Mesothelial cell of epicardium (in vitro differentiated cells): ENCODE measurements at regions not wholly inside any gene's neighbourhood (a gene's known extent, or its start where the extent isn't known, plus 50 kb on each side); places are given as distances from the start of the nearest gene placed in this dataset.

Experiments used
- DNase-seq, 2 experiments: peaks; one replicate each; pipeline ENCODE4 v3.0.0; 2021; ENCODE audit warnings: low spot score in 2 of 2; ENCODE audit not compliant: unreplicated experiment in 2 of 2
- H3K27ac Mint-ChIP-seq: 2 replicates; pipeline ENCODE4 v1.8.0; 2021; ENCODE audit warnings: mixed read lengths
- H3K27me3 Mint-ChIP-seq: 2 replicates; pipeline ENCODE4 v1.8.0; 2021; ENCODE audit warnings: low read depth, mixed read lengths
- H3K36me3 Mint-ChIP-seq: 2 replicates; pipeline ENCODE4 v1.8.0; 2021; ENCODE audit warnings: mixed read lengths
- H3K4me1 Mint-ChIP-seq: 2 replicates; pipeline ENCODE4 v1.8.0; 2021; ENCODE audit warnings: mixed read lengths
- H3K4me3 Mint-ChIP-seq: 2 replicates; pipeline ENCODE4 v1.8.0; 2021; ENCODE audit warnings: mild to moderate bottlenecking, moderate library complexity, mixed read lengths
- H3K9me3 Mint-ChIP-seq: 2 replicates; pipeline ENCODE4 v1.8.0; 2021; ENCODE audit warnings: mixed read lengths
- CTCF ChIP-seq: fragments of 200-600 bp; sonication (generic); IDR thresholded peaks from one replicate; pipeline ENCODE4 v1.5.0; 2021; ENCODE audit warnings: antibody characterized with exemption; ENCODE audit not compliant: unreplicated experiment

GRCh38 chr3:88209356-88209755, 59.6 kb downstream of the C3orf38 start:
- Mint-ChIP-seq H3K4me3 (no peak overlapping the region), H3K36me3 (no peaks in the 10 kb centered on the region), H3K27ac (no peak overlapping the region), H3K4me1 (peaks cover 3% of the 10 kb centered on the region), H3K9me3 (no peaks in the 10 kb centered on the region), H3K27me3 (no peaks in the 10 kb centered on the region)
- no peak for DNase-seq
- no peak for TF ChIP-seq CTCF

GRCh38 chr3:88211096-88211890, 61.5 kb downstream of the C3orf38 start:
- Mint-ChIP-seq H3K27ac (no peak overlapping the region), H3K9me3 (no peaks in the 10 kb centered on the region), H3K36me3 (no peaks in the 10 kb centered on the region), H3K27me3 (peaks cover 3% of the 10 kb centered on the region), H3K4me1 (peaks cover 3% of the 10 kb centered on the region), H3K4me3 (no peak overlapping the region)
- no peak for DNase-seq
- no peak for TF ChIP-seq CTCF

DNA sequence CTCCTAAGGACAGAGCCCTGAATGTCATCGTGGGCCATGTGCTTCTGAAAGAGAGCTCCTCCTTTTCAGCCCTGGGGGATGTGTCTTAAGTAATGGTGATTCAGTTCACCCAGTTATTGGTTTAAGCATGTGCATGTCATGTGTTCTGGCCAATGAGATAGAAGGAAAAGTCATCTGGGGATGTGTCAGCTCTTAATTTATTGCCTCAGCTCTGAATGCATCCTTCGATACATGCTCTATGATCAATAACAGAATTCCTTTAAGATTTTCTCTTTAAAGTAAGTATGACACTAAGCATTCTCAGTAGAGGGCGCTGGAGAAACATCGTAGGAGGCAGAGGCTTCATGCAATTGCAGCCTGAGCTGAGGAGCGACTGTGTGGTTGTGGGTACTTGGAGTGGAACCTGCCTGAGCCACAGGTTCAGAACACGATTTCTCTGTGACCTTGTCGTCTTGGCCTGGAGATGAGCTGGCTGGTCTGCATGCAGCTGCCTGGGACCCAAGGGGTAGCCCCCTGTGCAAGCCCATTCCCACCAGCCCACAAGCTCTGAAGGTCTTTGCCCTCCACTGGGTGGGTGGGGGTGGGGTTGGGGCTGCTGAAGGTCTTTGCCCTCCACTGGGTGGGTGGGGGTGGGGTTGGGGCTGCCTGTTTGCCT, 69.5 kb downstream of the C3orf38 start:
- no peak overlapping the region for H3K4me3 Mint-ChIP-seq
- peaks cover 12% of the 10 kb centered on the region for H3K27me3 Mint-ChIP-seq
- TF ChIP-seq CTCF: peak; percentile 43
- H3K9me3 Mint-ChIP-seq: no peaks in the 10 kb centered on the region
- no peak overlapping the region for H3K27ac Mint-ChIP-seq
- H3K4me1 Mint-ChIP-seq: no peaks in the 10 kb centered on the region
- H3K36me3 Mint-ChIP-seq: no peaks in the 10 kb centered on the region
- DNase-seq: peak in 1 of 2 experiments; percentile 55

- Mint-ChIP-seq H3K36me3 (no peaks in the 10 kb centered on the region), H3K4me3 (no peak overlapping the region), H3K9me3 (no peaks in the 10 kb centered on the region), H3K4me1 (no peaks in the 10 kb centered on the region), H3K27me3 (peaks cover 12% of the 10 kb centered on the region), H3K27ac (no peak overlapping the region)
- no peak for TF ChIP-seq CTCF
- DNase-seq: no peak
Measured at GRCh38 chr3:88220126-88220525, 70.4 kb downstream of the C3orf38 start.

DNA sequence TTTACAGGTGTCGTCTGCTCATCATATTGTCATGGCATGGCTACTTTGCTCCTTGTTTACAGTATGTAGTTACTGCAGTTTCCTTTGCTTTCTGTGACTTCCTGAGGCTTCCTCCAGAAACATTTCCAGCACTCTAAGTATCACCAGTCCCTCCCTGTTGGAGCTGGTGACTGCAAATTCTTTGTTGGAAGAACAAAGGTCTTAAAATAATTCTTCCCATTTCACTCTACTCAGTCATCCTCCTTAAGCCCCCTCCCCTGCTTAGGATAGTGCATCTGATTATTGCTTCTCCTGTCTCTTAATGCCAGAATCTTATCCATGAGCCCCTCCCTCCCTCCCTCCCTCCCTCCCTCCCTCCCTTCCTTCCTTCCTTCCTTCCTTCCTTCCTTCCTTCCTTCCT, 72.0 kb downstream of the C3orf38 start:
- H3K4me3 Mint-ChIP-seq: no peak overlapping the region
- no peak for DNase-seq
- no peak overlapping the region for H3K27ac Mint-ChIP-seq
- H3K27me3 Mint-ChIP-seq: peaks cover 10% of the 10 kb centered on the region
- no peak for TF ChIP-seq CTCF
- no peaks in the 10 kb centered on the region for H3K36me3 Mint-ChIP-seq
- no peaks in the 10 kb centered on the region for H3K4me1 Mint-ChIP-seq
- H3K9me3 Mint-ChIP-seq: no peaks in the 10 kb centered on the region
